ENCODE measurements at regions not wholly inside any gene's neighbourhood (a gene's known extent, or its start where the extent isn't known, plus 50 kb on each side); places are given as distances from the start of the nearest gene placed in this dataset.

GRCh38 chr6:169895926-169896761 is 144.7 kb downstream of the ERMARD start:
- Histone ChIP-seq H4K20me1 (replicated peaks in 1 of 2; ENCODE audit: control insufficient read depth in 1 of 2, insufficient read depth in 2 of 2, low read length in 2 of 2) (peaks cover 0 to 2% of the 10 kb centered on the region in 2 experiments), H3K23me2 (ENCODE audit: low read depth, low read length) (peaks cover 4% of the 10 kb centered on the region; the same call in 1 of the 2 replicates), H3K56ac (replicated peaks; ENCODE audit: insufficient read length, low read depth, low read length) (no peak overlapping the region), H4K8ac (ENCODE audit: extremely low read depth, insufficient read depth, low read length) (no peak overlapping the region; the same call in 1 of the 2 replicates), H3K9ac (replicated peaks in 1 of 4; ENCODE audit: extremely low read depth in 1 of 4, low read depth in 3 of 4, low read length in 3 of 4) (no peak overlapping the region), H3K27me3 (replicated peaks in 1 of 4; ENCODE audit: control insufficient read depth in 3 of 4, extremely low read depth in 1 of 4, insufficient read depth in 3 of 4, low read length in 3 of 4) (no peaks in the 10 kb centered on the region), H4K5ac (ENCODE audit: insufficient read length, low read depth, low read length) (no peak overlapping the region), H2BK120ac (replicated peaks; ENCODE audit: low read depth, low read length) (no peak overlapping the region), H3K14ac (ENCODE audit: insufficient read length) (no peak overlapping the region), H3K18ac (ENCODE audit: extremely low read depth, low read length) (no peak overlapping the region), H3K79me2 (ENCODE audit: control insufficient read depth in 1 of 2, insufficient read depth in 2 of 2, low read length in 2 of 2) (no peaks in the 10 kb centered on the region), H3K36me3 (ENCODE audit: control insufficient read depth in 2 of 4, insufficient read depth in 4 of 4, low read length in 3 of 4) (no peaks in the 10 kb centered on the region), H2AFZ (ENCODE audit: low read length) (no peak overlapping the region), H3K23ac (ENCODE audit: insufficient read length) (no peak overlapping the region), H3K79me1 (ENCODE audit: low read depth, low read length) (no peaks in the 10 kb centered on the region), H4K91ac (replicated peaks; ENCODE audit: insufficient read length, low read length) (no peak overlapping the region), H3K27ac (ENCODE audit: low read depth, low read length) (no peak overlapping the region), H2BK20ac (ENCODE audit: low read length) (no peak overlapping the region), H2AK5ac (ENCODE audit: low read depth, low read length) (no peak overlapping the region), H2BK12ac (ENCODE audit: low read depth, low read length) (no peak overlapping the region), H3K4me3 (ENCODE audit: extremely low read depth in 1 of 4, insufficient read depth in 2 of 4, low read depth in 3 of 4, low read length in 4 of 4) (no peak overlapping the region), H3K4ac (replicated peaks; ENCODE audit: insufficient read length, low read depth, low read length) (no peak overlapping the region), H3K4me2 (ENCODE audit: insufficient read depth in 1 of 2, low read depth in 2 of 2, low read length in 2 of 2) (no peak overlapping the region), H2BK5ac (ENCODE audit: low read depth, low read length) (no peak overlapping the region), H3K4me1 (replicated peaks in 1 of 4; ENCODE audit: control insufficient read depth in 3 of 4, insufficient read depth in 4 of 4, low read length in 3 of 4) (no peaks in the 10 kb centered on the region), H2BK15ac (ENCODE audit: low read length) (no peak overlapping the region), H3K9me3 (ENCODE audit: insufficient read depth in 2 of 2, low read depth in 1 of 2, low read length in 1 of 2) (peaks cover 15% of the 10 kb centered on the region in 2 experiments; a peak in 3 of 4 replicates)
- WGBS, 2 experiments (ENCODE audit: extremely low coverage in 1 of 2, insufficient coverage in 1 of 2, insufficient read length in 1 of 2, insufficient replicate concordance in 2 of 2, low coverage in 1 of 2, low lambda C conversion rate in 2 of 2, missing lambda C conversion rate in 1 of 2) = 97% methylated on average over 17 of the region's 19 CpGs; no CpG with 5 or more reads in 1 of the 2 experiments
- DNase-seq (ENCODE audit: low read depth in 1 of 2, low spot score in 2 of 2) = peak in 1 of 2 experiments; percentile 23
- no peak for FAIRE-seq
- ChIA-PET CTCF (ENCODE audit: partially characterized antibody) (interaction anchor here (1.2 kb wide), 1 partner anchor 9 kb away, joined by 4 read pairs; no protein-coding TSS in a partner anchor), POLR2A (ENCODE audit: partially characterized antibody) (no interaction called here)
- TF ChIP-seq TAF1 (IDR thresholded peaks at IDR 0.05; ENCODE audit: low read depth, low read length) (no peak), KDM1A (IDR thresholded peaks at IDR 0.05; ENCODE audit: borderline replicate concordance, low read length) (no peak), RFX5 (IDR thresholded peaks at IDR 0.05; ENCODE audit: borderline replicate concordance, low read depth, low read length) (no peak), RNF2 (IDR thresholded peaks at IDR 0.05; ENCODE audit: borderline replicate concordance, low read depth, low read length, missing control alignments, poor library complexity, severe bottlenecking) (no peak), EGR1 (IDR thresholded peaks at IDR 0.05; ENCODE audit: borderline replicate concordance, low read depth, low read length) (no peak), SP2 (IDR thresholded peaks at IDR 0.05; ENCODE audit: low read length) (no peak), BACH1 (IDR thresholded peaks at IDR 0.05; ENCODE audit: low read length) (no peak), CTBP2 (IDR thresholded peaks at IDR 0.05; ENCODE audit: borderline replicate concordance, insufficient read depth, insufficient read length, low read length) (no peak), SIN3A (conservative IDR thresholded peaks at IDR 0.05 in 1 of 2, IDR thresholded peaks at IDR 0.05 in 1 of 2; ENCODE audit: low read depth in 1 of 2, low read length in 2 of 2) (no peak), GABPA (IDR thresholded peaks at IDR 0.05; ENCODE audit: borderline replicate concordance, insufficient read depth, low read length) (no peak), BCL11A (IDR thresholded peaks at IDR 0.05; ENCODE audit: low read depth in 2 of 2, low read length in 2 of 2) (no peak), ASH2L (IDR thresholded peaks at IDR 0.05; ENCODE audit: low read length) (no peak), POLR2A (IDR thresholded peaks at IDR 0.05; ENCODE audit: control extremely low read depth in 1 of 2, low read depth in 2 of 2, low read length in 2 of 2) (no peak)

Measured in H1 (cell line).